Stimulated activated CD4-positive, alpha-beta T cell treated with anti-CD3 and anti-CD28 coated beads, Interleukin-12 subunit alpha, Interleukin-12 subunit beta, amount 100 ng/mL, for 24 hours (primary cell): ENCODE measurements at regions not wholly inside any gene's neighbourhood (a gene's known extent, or its start where the extent isn't known, plus 50 kb on each side); places are given as distances from the start of the nearest gene placed in this dataset.
"Not testable (repeated sequence)": the region's sequence is repeated elsewhere in the genome, so short reads cannot be mapped to it uniquely, and the experiment has no call there.

Source experiments
- DNase-seq, 2 experiments: peaks; one replicate each; pipeline ENCODE4 v3.0.0-alpha.2; 2020; ENCODE audit warnings: low read depth in 2 of 2

DNA sequence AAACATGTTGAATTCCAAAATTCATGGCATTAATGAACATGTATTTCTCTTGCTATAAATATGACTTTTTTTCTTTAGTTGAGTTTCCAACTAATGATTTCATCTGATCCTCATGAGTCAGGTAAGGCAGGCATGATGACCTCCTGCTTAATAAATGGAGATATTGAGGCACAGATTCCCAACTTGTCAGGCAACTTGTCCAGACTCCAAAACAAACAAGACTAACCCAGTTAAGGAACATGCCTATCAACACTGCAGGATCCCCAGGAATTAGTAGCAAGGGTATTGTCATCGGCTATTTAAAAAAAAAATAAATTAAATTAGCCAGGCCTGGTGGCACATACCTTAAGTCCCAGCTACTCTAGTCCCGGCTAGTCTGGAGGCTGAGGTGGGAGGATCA, 121.3 kb upstream of the SALL4 start:
- DNase-seq, result no peak

DNA sequence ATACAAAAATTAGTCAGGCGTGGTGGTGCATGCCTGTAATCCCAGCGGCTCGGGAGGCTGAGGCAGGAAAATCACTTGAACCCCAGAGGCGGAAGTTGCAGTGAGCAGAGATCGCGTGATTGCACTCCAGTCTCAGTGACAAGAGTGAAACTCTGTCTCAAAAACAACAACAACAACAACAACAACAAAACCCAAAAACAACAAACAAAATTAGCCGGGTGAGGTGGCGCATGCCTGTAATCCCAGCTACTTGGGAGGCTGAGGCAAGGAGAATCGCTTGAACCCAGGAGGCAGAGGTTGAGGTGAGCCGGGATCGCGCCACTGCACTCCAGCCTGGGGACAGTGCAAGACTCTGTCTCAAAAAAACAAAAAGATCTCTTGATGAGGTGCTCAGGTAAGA, 120.5 kb upstream of the SALL4 start:
- DNase-seq, result not testable (repeated sequence)

DNA sequence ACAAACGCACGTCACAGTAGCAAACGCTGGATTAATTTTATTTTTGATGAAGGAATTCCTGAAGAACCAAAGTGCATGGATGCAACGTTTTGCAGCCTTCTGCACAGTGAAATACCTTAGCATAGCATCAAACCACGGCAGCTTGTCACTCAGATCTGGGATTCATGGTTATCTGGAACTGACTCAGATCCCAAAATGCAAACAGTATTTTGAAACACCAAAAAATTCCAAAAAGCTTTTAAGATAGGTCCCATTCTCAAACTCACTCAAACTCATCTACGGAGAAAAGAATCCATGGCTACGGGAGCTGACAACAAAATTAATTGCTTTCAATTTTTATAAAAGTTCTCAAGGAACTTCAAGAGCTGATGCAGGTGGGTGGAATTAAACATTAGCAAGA, 116.2 kb upstream of the SALL4 start:
- DNase-seq, result no peak

DNA sequence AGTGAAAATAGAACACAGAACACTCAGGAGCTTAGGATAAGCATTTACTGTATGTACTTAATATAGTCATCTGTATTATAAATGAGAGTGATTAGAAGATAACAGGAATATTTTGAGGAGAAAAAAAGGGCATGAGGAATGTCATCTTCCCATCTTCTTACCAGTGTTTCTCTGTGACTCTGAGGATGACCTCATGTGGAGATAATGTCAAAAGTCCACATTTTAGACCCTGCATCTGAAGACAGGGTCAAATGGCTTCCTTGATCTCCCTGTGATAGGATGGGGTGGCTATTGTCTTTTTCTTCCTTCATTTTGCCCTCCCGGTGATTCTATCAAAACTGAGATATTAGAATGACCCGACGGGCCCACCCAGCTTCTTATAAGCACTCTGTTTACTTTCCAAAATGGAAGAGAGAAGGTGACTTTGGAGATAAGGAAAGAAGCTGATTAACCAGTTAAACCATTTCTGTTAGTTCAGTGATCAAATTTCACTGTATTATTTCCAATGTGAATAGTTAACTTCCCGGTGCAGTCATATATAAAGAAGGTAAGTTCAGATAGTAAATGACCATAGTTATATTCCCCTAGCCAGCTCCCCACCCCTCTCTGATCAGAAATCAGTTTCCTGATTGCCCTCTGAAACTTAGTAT, 115.7 kb upstream of the SALL4 start:
- no peak for DNase-seq

DNA sequence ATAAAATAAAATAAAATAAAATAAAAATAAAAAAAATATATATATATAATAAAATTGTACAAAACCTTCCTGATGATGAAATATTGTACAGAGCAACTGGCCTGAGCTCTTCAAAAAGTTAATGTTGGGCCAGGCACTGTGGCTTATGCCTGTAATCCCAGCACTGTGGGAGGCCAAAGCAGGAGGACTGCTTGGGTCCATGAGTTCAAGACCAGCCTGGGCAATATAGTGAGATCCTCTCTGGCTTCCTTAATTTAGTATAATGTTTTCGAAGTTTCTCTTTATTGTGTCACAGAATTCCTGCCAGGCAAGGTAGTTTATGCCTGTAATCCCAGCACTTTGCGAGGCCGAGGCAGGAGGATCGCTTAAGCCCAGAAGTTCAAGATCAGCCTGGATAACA, 113.9 kb upstream of the SALL4 start:
- DNase-seq, result no peak

DNA sequence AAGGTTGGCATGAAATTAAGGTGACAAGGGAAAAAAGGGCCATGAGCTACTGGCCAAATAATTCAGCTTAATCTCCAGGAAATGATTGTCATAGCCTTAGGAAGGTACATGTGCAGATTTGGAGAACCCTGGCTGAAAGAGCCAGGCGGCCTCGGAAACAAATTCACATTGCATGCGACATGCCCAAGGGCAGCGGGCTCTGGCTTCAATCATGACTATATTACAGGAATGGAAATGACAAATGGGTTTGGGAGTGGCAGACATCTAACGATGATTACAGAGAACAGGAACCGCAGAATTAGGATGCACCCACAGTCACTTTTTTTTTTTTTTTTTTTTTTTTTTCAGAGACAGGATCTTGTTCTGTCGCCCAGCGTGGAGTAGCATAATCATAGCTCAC, 112.4 kb upstream of the SALL4 start:
- no peak for DNase-seq

DNA sequence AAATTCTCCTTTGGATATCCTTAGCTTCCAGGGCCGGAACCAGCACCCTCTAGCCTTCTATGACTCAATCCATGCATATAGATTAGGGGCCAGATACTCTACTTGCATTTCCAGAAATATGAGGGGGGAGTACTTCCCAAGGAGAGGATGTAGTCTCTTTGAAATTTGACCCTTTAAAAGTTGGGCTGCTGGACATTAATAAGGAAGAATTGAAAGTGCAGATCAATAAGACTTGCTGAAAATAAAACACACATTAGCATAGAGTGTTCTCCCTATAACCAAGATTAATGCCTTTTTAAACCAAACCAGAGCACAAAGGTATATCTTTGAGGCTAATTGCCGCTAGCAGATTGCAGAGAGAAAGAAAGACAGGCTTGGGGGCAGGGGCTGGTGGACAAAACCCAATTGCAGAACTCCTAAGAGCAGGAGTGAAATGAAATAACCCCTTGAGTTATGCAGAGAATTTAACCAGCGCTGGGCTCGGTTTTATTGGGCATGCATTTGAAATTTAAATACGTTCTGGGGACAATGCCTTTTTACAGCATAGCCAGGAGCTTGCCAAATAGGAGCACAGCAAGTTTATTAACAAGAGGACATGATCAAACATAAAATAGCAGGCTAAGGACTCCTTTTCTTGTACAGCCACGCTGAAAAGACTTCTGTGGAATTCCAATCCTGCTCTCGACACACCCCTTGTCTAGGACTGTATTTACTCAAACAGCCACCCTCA, 108.2 kb upstream of the SALL4 start:
- DNase-seq, result no peak

DNA sequence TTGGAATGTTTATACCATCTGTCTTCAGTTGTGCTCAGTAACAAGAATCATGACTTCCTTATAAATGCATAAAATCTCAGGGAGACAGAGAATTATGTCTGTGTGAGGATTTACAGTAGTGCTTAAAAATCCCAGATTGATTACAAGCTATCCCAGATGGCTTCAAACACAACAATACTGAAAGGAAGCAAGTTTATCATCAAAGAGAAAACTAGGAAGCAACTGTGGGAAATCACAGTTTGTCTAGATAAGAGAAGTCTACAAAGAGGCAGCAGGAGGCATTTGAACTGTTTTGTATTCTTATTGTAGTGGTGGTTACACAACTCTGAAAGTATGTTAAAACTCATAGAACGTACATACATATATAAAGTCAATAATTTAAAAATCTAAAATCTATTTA, 104.4 kb upstream of the SALL4 start:
- DNase-seq, result no peak

DNA sequence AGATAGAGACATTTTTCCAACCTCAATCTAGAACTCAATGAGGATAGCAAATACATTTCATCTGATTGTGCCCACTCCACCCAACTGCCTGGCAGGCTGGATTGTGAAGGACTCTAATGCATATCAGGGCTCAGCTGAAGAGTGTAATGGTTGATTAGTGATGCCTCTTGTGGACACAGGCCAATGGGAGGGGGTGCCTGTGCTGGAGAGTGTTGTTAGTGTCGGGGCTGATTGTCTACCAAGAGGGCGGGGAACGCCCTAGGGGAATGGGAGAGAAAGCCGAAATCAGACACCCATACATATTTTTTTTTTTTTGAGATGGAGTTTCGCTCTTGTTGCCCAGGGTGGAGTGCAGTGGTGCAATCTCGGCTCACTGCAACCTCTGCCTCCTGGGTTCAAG, 103.7 kb upstream of the SALL4 start:
- DNase-seq, result no peak

DNA sequence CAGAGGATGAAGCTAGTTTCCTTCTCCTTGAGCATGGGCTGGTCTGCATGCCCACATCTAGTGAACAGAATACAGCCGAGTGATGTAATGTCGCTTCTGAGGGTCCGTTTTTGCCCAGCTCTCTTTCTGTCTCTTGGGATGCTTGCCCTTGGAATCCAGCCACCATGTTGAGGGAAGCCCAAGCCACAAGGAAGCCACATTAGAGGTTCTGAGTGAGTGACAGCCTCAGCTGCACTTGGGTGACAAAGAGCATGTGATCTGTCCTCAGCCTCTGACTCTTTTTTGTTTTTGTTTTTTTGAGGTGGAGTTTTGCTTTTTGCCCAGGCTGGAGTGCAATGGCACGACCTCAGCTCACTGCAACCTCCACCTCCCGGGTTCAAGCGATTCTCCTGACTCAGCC, 100.6 kb upstream of the SALL4 start:
- no peak for DNase-seq

DNA sequence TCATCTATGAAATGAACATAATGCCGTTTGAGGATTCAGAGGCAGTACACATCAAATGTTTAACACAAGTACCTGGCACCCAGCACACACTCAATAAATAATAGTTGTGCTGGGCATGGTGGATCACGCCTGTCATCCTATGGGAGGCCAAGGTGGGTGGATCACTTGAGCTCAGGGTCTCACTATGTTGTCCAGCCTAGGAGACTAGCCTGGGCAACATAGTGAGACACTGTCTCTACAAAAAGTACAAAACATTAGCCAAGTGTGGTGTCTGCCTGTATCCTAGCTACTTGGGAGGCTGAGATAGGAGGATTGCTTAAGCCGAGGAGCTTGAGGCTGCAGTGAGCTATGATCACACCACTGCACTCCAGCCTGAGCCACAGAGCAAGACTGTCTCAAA, 98.1 kb upstream of the SALL4 start:
- DNase-seq, result no peak

DNA sequence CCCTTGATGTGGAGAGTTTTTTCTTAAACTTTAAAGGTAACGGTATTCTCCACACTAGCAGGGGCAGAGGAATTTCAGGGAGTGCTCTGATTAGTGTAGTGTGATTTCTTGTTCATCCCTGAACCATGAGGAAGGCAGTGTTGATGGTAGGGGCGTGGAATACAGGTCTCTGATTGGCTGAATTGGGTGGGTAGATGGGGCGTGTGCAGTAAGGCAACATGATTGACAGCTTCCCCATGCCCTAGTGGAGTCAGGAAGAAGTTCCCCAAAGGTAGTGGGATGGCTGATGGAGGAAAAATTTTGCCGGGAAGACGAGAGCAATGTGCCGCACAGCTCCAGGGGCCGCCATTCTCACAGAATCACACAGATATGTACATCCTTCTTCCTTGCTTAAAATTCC, 97.4 kb upstream of the SALL4 start:
- no peak for DNase-seq

DNA sequence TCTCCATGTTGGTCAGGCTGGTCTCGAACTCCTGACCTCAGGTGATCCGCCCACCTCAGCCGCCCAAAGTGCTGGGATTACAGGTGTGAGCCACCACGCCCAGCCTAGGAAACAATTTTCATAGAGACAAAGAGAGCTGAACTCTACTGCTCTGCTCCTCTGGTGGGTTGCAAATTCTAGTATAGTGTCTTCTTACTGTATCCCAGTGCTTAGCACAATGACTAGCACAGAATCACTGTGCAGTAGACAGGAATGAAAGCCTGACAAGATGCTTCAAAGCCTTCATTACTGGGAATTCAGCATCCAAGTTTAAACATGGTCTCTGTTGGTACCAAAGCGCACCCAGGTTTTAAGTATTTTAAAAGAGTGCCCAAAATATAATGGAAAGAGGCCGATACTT, 96.5 kb upstream of the SALL4 start:
- no peak for DNase-seq

DNA sequence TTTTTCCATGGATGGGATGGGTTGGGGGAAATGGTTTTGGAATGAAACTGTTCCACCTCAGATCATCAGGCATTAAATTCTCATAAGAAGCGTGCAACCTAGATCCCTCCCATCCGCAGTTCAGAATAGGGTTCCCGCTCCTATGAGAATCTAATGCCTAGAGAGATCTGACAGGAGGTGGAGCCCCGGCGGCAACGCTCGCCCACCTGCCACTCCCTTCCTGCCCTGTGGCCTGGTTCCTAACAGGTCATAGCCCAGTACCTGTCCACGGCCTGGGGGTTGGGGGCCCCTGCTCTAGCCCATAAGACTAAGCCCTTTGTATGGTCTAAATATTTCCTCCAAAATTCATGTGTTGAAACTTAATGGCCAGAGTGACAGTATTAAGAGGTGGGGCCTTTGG, 92.3 kb upstream of the SALL4 start:
- no peak for DNase-seq

DNA sequence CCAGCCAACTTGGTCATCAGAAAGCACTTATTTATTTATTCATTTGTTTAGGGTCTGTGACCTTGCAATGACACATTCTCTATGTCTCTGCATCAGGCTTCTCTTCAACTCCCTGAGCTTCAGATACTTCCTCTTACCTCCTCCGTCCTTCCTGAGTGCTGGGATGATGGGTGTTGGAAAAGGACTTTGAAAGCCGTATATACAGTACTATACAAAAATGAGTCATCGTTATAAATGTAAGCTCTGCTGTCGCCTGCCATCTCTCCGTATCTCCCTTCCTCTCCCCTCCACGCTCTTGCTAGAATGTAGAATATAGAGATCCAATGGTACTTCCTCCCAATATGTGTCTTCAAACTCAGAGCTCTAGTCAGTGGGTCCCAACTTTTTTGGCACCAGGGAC, 91.9 kb upstream of the SALL4 start:
- DNase-seq, result no peak

DNA sequence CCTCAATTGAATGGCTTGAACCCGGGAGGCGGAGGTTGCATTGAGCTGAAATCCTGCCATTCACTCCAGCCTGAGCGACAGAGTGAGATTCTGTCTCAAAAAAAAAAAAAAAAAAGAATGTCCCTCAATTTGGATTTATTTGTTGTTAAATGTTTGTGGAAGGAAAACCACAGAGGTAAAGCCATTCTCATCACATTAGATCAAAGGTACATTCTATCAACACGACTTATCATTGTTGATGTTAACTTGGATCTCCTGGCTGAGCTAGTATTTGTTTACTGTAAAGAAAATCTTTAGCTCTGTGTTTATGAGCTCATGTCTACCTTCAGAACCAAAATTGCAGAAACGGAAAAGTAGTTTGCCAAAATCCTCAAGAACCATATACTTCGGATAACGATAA, 91.4 kb upstream of the SALL4 start:
- no peak for DNase-seq

DNA sequence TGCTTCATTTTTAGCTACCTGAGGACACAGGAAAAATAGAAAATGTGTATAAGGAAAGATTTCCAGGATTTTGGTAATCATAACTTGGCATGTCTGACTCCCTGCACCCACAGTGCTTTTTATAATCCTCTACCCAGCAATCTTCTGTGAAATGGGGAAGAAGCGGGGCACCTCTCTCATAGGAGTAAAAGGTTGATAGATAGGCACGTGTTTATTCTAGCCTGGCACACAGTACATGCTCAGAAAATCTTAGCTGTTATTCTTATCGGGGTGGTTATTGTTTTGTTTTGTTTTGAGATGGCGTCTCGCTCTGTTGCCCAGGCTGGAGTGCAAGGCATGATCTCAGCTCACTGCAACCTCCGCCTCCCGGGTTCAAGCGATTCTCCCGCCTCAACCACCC, 87.7 kb upstream of the SALL4 start:
- DNase-seq, result no peak

DNA sequence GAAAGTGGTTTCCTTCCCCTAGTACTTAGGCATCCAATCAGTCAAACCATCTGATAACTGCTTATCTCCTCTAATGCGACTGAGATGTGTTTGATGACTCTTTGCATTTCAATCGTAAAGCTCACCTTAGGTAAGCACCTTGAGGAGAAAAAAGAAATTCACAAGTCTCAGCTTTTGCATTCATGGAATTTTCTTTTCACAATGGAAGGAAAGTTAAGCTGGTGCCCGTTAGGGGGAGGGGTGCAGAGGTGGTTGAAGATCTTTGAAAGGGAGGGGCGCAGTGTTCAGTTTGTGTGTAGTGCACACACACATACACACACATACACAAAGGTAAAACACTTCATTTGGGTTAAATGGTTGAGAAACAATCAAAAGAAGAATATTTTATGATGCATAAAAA, 87.1 kb upstream of the SALL4 start:
- no peak for DNase-seq

DNA sequence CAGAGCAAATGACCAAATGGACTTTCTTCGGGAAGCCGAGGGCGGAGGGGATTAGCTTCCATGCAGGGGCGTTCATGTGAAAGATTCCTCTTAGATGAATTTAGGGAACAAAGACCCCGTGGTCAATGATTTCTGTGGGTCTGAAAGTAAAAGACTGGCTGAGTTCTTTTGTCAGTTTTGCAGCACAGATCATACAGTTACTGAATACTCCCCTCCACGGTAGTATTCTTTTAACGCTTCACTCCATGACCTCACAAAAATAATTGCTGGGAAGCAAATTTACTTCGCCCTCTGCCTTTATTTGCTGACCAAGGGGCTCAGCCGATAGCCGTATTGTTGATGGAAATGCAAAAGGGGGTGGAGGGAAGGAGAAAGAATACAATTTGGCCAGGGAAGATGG, 86.0 kb upstream of the SALL4 start:
- DNase-seq, result no peak

DNA sequence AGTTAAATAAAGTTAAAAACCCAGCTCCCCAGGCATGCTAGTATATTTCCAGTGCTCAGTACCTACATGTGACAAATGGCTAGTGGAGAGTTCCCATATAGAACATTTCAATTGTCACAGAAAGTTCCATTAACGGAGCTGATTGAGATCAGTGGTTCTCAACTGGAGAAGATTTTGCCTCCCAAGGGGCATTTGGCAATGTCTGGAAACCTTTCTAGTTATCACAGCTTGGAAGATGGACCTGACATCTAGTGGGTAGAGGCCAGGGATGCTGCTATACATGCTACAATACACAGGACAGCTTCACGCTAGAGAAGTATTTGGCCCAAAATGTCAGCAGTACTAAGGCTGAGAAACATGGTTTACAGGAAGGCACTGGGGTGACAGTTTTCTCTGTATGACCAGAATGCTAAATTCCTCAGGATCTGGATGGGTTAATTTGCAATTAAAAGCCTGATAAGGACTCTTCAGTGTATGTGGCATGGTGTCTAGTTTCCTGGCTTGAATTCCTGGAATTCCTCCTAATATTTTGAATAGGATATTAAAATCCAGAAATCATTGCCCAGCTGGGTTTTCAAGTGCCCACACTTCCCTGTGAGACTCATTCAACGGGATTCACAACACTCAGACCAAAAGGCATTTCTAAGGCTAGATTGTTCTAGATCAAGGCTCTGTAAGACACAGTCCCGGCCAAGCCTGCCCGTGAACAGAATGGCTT, 84.7 kb upstream of the SALL4 start:
- DNase-seq, result no peak

DNA sequence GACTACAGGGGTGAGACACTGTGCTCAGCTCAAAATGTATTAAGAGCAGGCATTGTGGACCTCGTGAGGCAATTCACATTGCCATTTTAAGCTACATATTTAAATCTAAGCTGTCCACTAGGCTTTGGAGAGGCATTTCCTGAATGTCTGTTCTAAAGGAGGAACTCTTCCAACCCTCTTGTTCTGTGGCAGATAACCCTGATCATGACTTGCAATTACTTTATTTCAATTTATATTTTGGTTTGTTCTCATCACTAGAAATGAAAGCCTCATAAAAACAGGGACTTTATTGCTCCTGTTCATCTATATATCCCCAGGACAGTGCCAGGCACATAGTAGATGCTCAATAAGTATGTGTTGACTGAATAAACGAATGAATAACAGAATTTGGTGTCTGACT, 84.0 kb upstream of the SALL4 start:
- no peak for DNase-seq

DNA sequence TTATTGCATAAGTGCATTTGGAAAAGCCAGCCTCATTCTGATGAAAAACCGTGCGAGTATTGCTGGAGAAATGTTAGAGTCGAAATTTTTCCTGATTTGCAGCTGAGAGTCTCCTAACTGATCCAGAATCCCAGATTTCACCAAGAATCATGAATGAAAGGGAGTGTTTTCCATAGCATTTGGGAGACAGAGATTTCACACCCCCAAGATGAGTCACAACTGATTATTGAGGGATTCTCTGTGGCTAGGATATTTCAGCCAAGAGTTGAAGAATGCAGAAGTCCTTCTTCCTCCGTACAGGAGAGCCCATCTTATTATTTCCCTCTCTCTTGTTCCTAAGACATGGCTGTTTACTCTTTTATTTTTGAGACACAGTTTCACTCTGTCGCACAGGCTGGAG, 82.2 kb upstream of the SALL4 start:
- no peak for DNase-seq

DNA sequence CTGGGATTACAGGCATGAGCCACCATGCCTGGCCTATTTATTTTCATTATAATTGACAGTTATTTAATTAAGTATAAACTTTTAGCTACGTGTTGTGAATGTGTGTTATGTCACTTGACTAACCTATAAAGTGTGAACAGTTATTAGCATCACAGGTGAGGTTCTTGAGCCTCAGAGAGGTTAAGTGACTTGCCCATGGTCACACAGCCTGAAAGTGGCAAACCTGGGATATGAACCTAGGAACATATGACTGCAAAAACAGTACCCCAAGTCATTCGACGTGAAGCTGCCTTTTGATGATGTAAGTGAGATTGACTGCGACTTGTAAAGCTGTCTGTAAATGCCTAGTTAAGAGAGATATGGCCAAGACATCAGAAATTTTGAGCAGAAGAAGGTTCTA, 77.9 kb upstream of the SALL4 start:
- no peak for DNase-seq
